Mesenchymal stem cell (in vitro differentiated cells and primary cell): ENCODE measurements at regions not wholly inside any gene's neighbourhood (a gene's known extent, or its start where the extent isn't known, plus 50 kb on each side); places are given as distances from the start of the nearest gene placed in this dataset.

Experiments
- DNase-seq: peaks from one replicate; pipeline ENCODE4 v3.0.0-alpha.2; 2013
- H2AFZ ChIP-seq: one replicate; pipeline ENCODE4 v1.6.1; 2013; ENCODE audit warnings: low read depth, mild to moderate bottlenecking, control low read depth, inconsistent platforms, low read length, moderate library complexity
- H2AK5ac ChIP-seq: 2 replicates; pipeline ENCODE4 v1.6.1; 2013; ENCODE audit warnings: low read length, moderate library complexity, mild to moderate bottlenecking, inconsistent platforms; ENCODE audit not compliant: severe bottlenecking
- H2BK120ac ChIP-seq: one replicate; pipeline ENCODE4 v1.6.1; 2013; ENCODE audit warnings: low read depth, mild to moderate bottlenecking, inconsistent platforms, low read length, moderate library complexity
- H2BK12ac ChIP-seq, 2 experiments: one replicate each; pipeline ENCODE4 v1.6.1; 2013; ENCODE audit warnings: inconsistent platforms in 2 of 2, low read length in 2 of 2, mild to moderate bottlenecking in 2 of 2, moderate library complexity in 2 of 2, control low read depth in 1 of 2
- H2BK15ac ChIP-seq: one replicate; pipeline ENCODE4 v1.6.1; 2013; ENCODE audit warnings: mild to moderate bottlenecking, low read depth, inconsistent platforms; ENCODE audit not compliant: poor library complexity, severe bottlenecking
- H2BK5ac ChIP-seq: 2 replicates; pipeline ENCODE4 v1.6.1; 2013; ENCODE audit warnings: low read depth, mild to moderate bottlenecking, low read length, control low read depth, inconsistent platforms; ENCODE audit not compliant: poor library complexity, severe bottlenecking
- H3K14ac ChIP-seq, 2 experiments: one replicate each; pipeline ENCODE4 v1.6.1; 2013; ENCODE audit warnings: inconsistent platforms in 2 of 2, low read length in 2 of 2, control low read depth in 1 of 2, mild to moderate bottlenecking in 1 of 2, moderate library complexity in 1 of 2
- H3K18ac ChIP-seq, 2 experiments: one replicate each; pipeline ENCODE4 v1.6.1; 2013; ENCODE audit warnings: inconsistent platforms in 2 of 2, low read length in 2 of 2, control low read depth in 1 of 2, low read depth in 1 of 2, mild to moderate bottlenecking in 1 of 2
- H3K23ac ChIP-seq, 2 experiments: one replicate each; pipeline ENCODE4 v1.6.1; 2013; ENCODE audit warnings: inconsistent platforms in 2 of 2, low read length in 2 of 2, mild to moderate bottlenecking in 2 of 2, moderate library complexity in 2 of 2, control low read depth in 1 of 2
- H3K27ac ChIP-seq: 2 replicates; pipeline ENCODE4 v1.5.1; 2013; ENCODE audit warnings: mild to moderate bottlenecking, moderate library complexity, low read length, control low read depth, inconsistent platforms; ENCODE audit not compliant: poor library complexity, severe bottlenecking
- H3K27me3 ChIP-seq, 2 experiments: 2 replicates each; pipeline versions ENCODE4 v1.6.1 to v1.7.0; 2013; ENCODE audit warnings: low read length in 2 of 2, mild to moderate bottlenecking in 2 of 2, moderate library complexity in 2 of 2, control low read depth in 1 of 2, inconsistent platforms in 1 of 2; ENCODE audit not compliant: control insufficient read depth in 1 of 2, insufficient read depth in 1 of 2
- H3K36me3 ChIP-seq, 2 experiments: 2 replicates each; pipeline versions ENCODE4 v1.6.1 to v1.7.0; 2013; ENCODE audit warnings: low read length in 2 of 2, control low read depth in 1 of 2, inconsistent platforms in 1 of 2, low read depth in 1 of 2, mild to moderate bottlenecking in 1 of 2; ENCODE audit not compliant: insufficient read depth in 2 of 2, control insufficient read depth in 1 of 2
- H3K4ac ChIP-seq, 2 experiments: one replicate each; pipeline ENCODE4 v1.6.1; 2013; ENCODE audit warnings: inconsistent platforms in 2 of 2, low read length in 2 of 2, mild to moderate bottlenecking in 2 of 2, moderate library complexity in 2 of 2, control low read depth in 1 of 2, low read depth in 1 of 2
- H3K4me1 ChIP-seq: 2 replicates; pipeline ENCODE4 v1.6.1; 2013; ENCODE audit warnings: low read depth, low read length, control low read depth; ENCODE audit not compliant: control insufficient read depth, insufficient read depth
- H3K4me2 ChIP-seq: 2 replicates; pipeline ENCODE4 v1.6.1; 2013; ENCODE audit warnings: low read length, mild to moderate bottlenecking, inconsistent platforms; ENCODE audit not compliant: poor library complexity, severe bottlenecking
- H3K4me3 ChIP-seq, 2 experiments: 2 replicates each; pipeline versions ENCODE4 v1.5.1 to v1.7.0; 2013; ENCODE audit warnings: low read length in 2 of 2, mild to moderate bottlenecking in 2 of 2, control low read depth in 1 of 2, low read depth in 1 of 2; ENCODE audit not compliant: insufficient read depth in 1 of 2
- H3K79me1 ChIP-seq: replicated peaks from 2 replicates; pipeline ENCODE4 v1.6.1; 2013; ENCODE audit warnings: mild to moderate bottlenecking, control low read depth, low read length, inconsistent platforms; ENCODE audit not compliant: poor library complexity, severe bottlenecking
- H3K9ac ChIP-seq: 2 replicates; pipeline ENCODE4 v1.7.0; 2013; ENCODE audit warnings: mild to moderate bottlenecking, low read length, moderate library complexity
- H3K9me3 ChIP-seq: 2 replicates; pipeline ENCODE4 v1.7.0; 2013; ENCODE audit warnings: mild to moderate bottlenecking, low read length; ENCODE audit not compliant: control insufficient read depth
- H4K8ac ChIP-seq: one replicate; pipeline ENCODE4 v1.6.1; 2013; ENCODE audit warnings: inconsistent platforms, mild to moderate bottlenecking, low read length, moderate library complexity
- H4K91ac ChIP-seq: one replicate; pipeline ENCODE4 v1.6.1; 2013; ENCODE audit warnings: mild to moderate bottlenecking, low read length, inconsistent platforms
- WGBS: methylation state at CpG from one replicate; pipeline ENCODE4 v1.1.7; 2013; ENCODE audit warnings: mixed read lengths; 5-methylcytosine and 5-hydroxymethylcytosine counted together

- H3K27me3 ChIP-seq: no peaks in the 10 kb centered on the region
- no peaks in the 10 kb centered on the region for H3K36me3 ChIP-seq
- no peaks in the 10 kb centered on the region for H3K9me3 ChIP-seq
- peak overlapping the region in 1 of 2 experiments; percentile 14 for H3K18ac ChIP-seq
- H3K27ac ChIP-seq: peak overlapping the region; percentile 92
- no peak overlapping the region for H4K91ac ChIP-seq
- no peak overlapping the region for H3K14ac ChIP-seq
- 31% methylated on average over 6 of the region's 6 CpGs for WGBS
- H2AFZ ChIP-seq: no peak overlapping the region
- no peaks in the 10 kb centered on the region for H3K4me1 ChIP-seq
- H3K4ac ChIP-seq: no peak overlapping the region
- H2BK12ac ChIP-seq: no peak overlapping the region
- H3K79me1 ChIP-seq: no peaks in the 10 kb centered on the region
- no peak overlapping the region for H3K4me2 ChIP-seq
- no peak overlapping the region for H3K23ac ChIP-seq
- DNase-seq: peak; percentile 85
- no peak overlapping the region for H3K4me3 ChIP-seq
- no peak overlapping the region for H4K8ac ChIP-seq
- H3K9ac ChIP-seq: peak overlapping the region; percentile 60
- no peak overlapping the region for H2BK120ac ChIP-seq
- peak overlapping the region; percentile 44 for H2BK5ac ChIP-seq
- no peak overlapping the region for H2AK5ac ChIP-seq
- no peak overlapping the region for H2BK15ac ChIP-seq
Measured at GRCh38 chr7:110573862-110574528, 516.9 kb upstream of the LRRN3 start.

- H3K79me1 ChIP-seq: no peaks in the 10 kb centered on the region
- no peaks in the 10 kb centered on the region for H3K9me3 ChIP-seq
- H3K4me1 ChIP-seq: no peaks in the 10 kb centered on the region
- H3K23ac ChIP-seq: no peak overlapping the region
- H3K4ac ChIP-seq: no peak overlapping the region
- H3K4me3 ChIP-seq: no peak overlapping the region
- H3K18ac ChIP-seq: no peak overlapping the region
- H2BK120ac ChIP-seq: no peak overlapping the region
- no peak overlapping the region for H4K8ac ChIP-seq
- H3K27ac ChIP-seq: no peak overlapping the region
- H3K14ac ChIP-seq: no peak overlapping the region
- no peaks in the 10 kb centered on the region for H3K27me3 ChIP-seq
- H3K4me2 ChIP-seq: no peak overlapping the region
- no peak overlapping the region for H2BK5ac ChIP-seq
- H3K9ac ChIP-seq: no peak overlapping the region
- no peaks in the 10 kb centered on the region for H3K36me3 ChIP-seq
- no peak overlapping the region for H2AFZ ChIP-seq
- no peak for DNase-seq
- no peak overlapping the region for H2BK15ac ChIP-seq
- no peak overlapping the region for H4K91ac ChIP-seq
- H2BK12ac ChIP-seq: no peak overlapping the region
- no peak overlapping the region for H2AK5ac ChIP-seq
Measured at GRCh38 chr7:110587294-110587693, 503.6 kb upstream of the LRRN3 start.

GRCh38 chr7:110590415-110590814 is 500.5 kb upstream of the LRRN3 start:
- 71% methylated on average over 5 of the region's 5 CpGs for WGBS
- no peaks in the 10 kb centered on the region for H3K4me1 ChIP-seq
- no peak overlapping the region for H3K23ac ChIP-seq
- H2BK12ac ChIP-seq: peak overlapping the region in 1 of 2 experiments; percentile 63
- no peak overlapping the region for H4K91ac ChIP-seq
- H3K14ac ChIP-seq: no peak overlapping the region
- no peak overlapping the region for H3K4me2 ChIP-seq
- no peak overlapping the region for H4K8ac ChIP-seq
- no peak overlapping the region for H3K4ac ChIP-seq
- no peaks in the 10 kb centered on the region for H3K27me3 ChIP-seq
- H2BK15ac ChIP-seq: no peak overlapping the region
- no peak overlapping the region for H3K4me3 ChIP-seq
- no peak overlapping the region for H2BK5ac ChIP-seq
- H3K9me3 ChIP-seq: no peaks in the 10 kb centered on the region
- H2AFZ ChIP-seq: no peak overlapping the region
- no peaks in the 10 kb centered on the region for H3K79me1 ChIP-seq
- no peak overlapping the region for H2AK5ac ChIP-seq
- H2BK120ac ChIP-seq: no peak overlapping the region
- H3K27ac ChIP-seq: no peak overlapping the region
- H3K36me3 ChIP-seq: no peaks in the 10 kb centered on the region
- H3K18ac ChIP-seq: no peak overlapping the region
- H3K9ac ChIP-seq: no peak overlapping the region
- no peak for DNase-seq

- Histone ChIP-seq H3K79me1 (no peaks in the 10 kb centered on the region), H3K9me3 (no peaks in the 10 kb centered on the region), H4K8ac (no peak overlapping the region), H3K27ac (no peak overlapping the region), H3K36me3 (no peaks in the 10 kb centered on the region), H2BK120ac (no peak overlapping the region), H3K23ac (no peak overlapping the region), H3K27me3 (no peaks in the 10 kb centered on the region), H3K18ac (no peak overlapping the region), H2AK5ac (no peak overlapping the region), H3K14ac (no peak overlapping the region), H3K4me2 (no peak overlapping the region), H4K91ac (no peak overlapping the region), H2AFZ (no peak overlapping the region), H2BK5ac (no peak overlapping the region), H3K4me3 (no peak overlapping the region), H3K9ac (no peak overlapping the region), H3K4ac (no peak overlapping the region), H3K4me1 (no peaks in the 10 kb centered on the region), H2BK12ac (no peak overlapping the region), H2BK15ac (no peak overlapping the region)
- 90% methylated on average over 2 of the region's 4 CpGs for WGBS
- DNase-seq: peak; percentile 57
Measured at GRCh38 chr7:110591341-110591740, 499.6 kb upstream of the LRRN3 start.
